Neural cell (in vitro differentiated cells): ENCODE measurements at regions not wholly inside any gene's neighbourhood (a gene's known extent, or its start where the extent isn't known, plus 50 kb on each side); places are given as distances from the start of the nearest gene placed in this dataset.

Experiments
- H2AFZ ChIP-seq: fragments of 200-600, 300-800 bp; sonication (generic), shearing (Covaris generic); 2 replicates; pipeline ENCODE4 v1.6.0; 2014; ENCODE audit warnings: low read depth, mild to moderate bottlenecking, antibody characterized with exemption, low read length, moderate library complexity
- H3F3A ChIP-seq: fragments of 200-600 bp; shearing (Covaris generic); 2 replicates; pipeline ENCODE4 v1.6.1; 2016; ENCODE audit warnings: mild to moderate bottlenecking, moderate library complexity, mixed read lengths, antibody characterized with exemption, low read length; ENCODE audit not compliant: insufficient read depth, poor library complexity, severe bottlenecking
- H3K27ac ChIP-seq: fragments of 200-600, 300-800 bp; sonication (generic), shearing (Covaris generic); 2 replicates; pipeline ENCODE4 v1.5.1; 2014; ENCODE audit warnings: mild to moderate bottlenecking, low read length, moderate library complexity
- H3K27me3 ChIP-seq: fragments of 300-800, 200-600 bp; sonication (generic), shearing (Covaris generic); 2 replicates; pipeline ENCODE4 v1.6.0; 2014; ENCODE audit warnings: mild to moderate bottlenecking, low read depth, low read length, moderate library complexity; ENCODE audit not compliant: insufficient read depth
- H3K36me3 ChIP-seq: fragments of 300-800, 200-600 bp; sonication (generic), shearing (Covaris generic); 2 replicates; pipeline ENCODE4 v1.5.1; 2014; ENCODE audit warnings: mild to moderate bottlenecking, antibody characterized with exemption, low read length, moderate library complexity; ENCODE audit not compliant: insufficient read depth
- H3K4me2 ChIP-seq: fragments of 300-800, 200-600 bp; sonication (generic), shearing (Covaris generic); 2 replicates; pipeline ENCODE4 v1.6.0; 2014; ENCODE audit warnings: mild to moderate bottlenecking, low read length
- H3K4me3 ChIP-seq: fragments of 300-800, 200-600 bp; sonication (generic), shearing (Covaris generic); 2 replicates; pipeline ENCODE4 v1.5.1; 2014; ENCODE audit warnings: mild to moderate bottlenecking, low read length, moderate library complexity
- H3K79me2 ChIP-seq: fragments of 200-600 bp; shearing (Covaris generic); replicated peaks from 2 replicates; pipeline ENCODE4 v1.6.0; 2014; ENCODE audit warnings: mild to moderate bottlenecking, low read length, moderate library complexity; ENCODE audit not compliant: insufficient read depth
- H3K9ac ChIP-seq: fragments of 300-800, 200-600 bp; sonication (generic), shearing (Covaris generic); 2 replicates; pipeline ENCODE4 v1.6.1; 2016; ENCODE audit warnings: mild to moderate bottlenecking, low read length, mixed read lengths
- H3K9me2 ChIP-seq: fragments of 200-600 bp; shearing (Covaris generic); 2 replicates; pipeline ENCODE4 v1.6.1; 2016; ENCODE audit warnings: mild to moderate bottlenecking, low read length, mixed read lengths; ENCODE audit not compliant: insufficient read depth
- H3K9me3 ChIP-seq: fragments of 200-600, 300-800 bp; sonication (generic), shearing (Covaris generic); 2 replicates; pipeline ENCODE4 v1.6.1; 2016; ENCODE audit warnings: mild to moderate bottlenecking, mixed run types, low read length, moderate library complexity, mixed read lengths
- H4K20me1 ChIP-seq: fragments of 200-600 bp; shearing (Covaris generic); 2 replicates; pipeline ENCODE4 v1.6.1; 2016; ENCODE audit warnings: mild to moderate bottlenecking, mixed run types; ENCODE audit not compliant: insufficient read depth
- EP300 ChIP-seq: fragments of 450-650 bp; conservative IDR thresholded peaks from 2 replicates; pipeline ENCODE4 v1.6.1; 2014; ENCODE audit warnings: antibody characterized with exemption, mild to moderate bottlenecking, moderate library complexity; ENCODE audit not compliant: poor library complexity, severe bottlenecking
- EZH2 ChIP-seq: fragments of 200-600, 300-800 bp; shearing (Covaris generic), sonication (generic); IDR thresholded peaks from 2 replicates; pipeline ENCODE4 v1.6.1; 2014; ENCODE audit warnings: antibody characterized with exemption, low read length, borderline replicate concordance, mild to moderate bottlenecking; ENCODE audit not compliant: insufficient read depth, poor library complexity, severe bottlenecking
- MXI1 ChIP-seq: fragments of 450-650 bp; conservative IDR thresholded peaks from 2 replicates; pipeline ENCODE4 v1.6.1; 2014; ENCODE audit warnings: antibody characterized with exemption, mild to moderate bottlenecking; ENCODE audit not compliant: poor library complexity, severe bottlenecking
- POLR2AphosphoS5 ChIP-seq: IDR thresholded peaks from 2 replicates; pipeline ENCODE4 v1.6.1; 2012
- RAD21 ChIP-seq: fragments of 450-650 bp; conservative IDR thresholded peaks from 2 replicates; pipeline ENCODE4 v1.6.1; 2014; ENCODE audit warnings: antibody characterized with exemption, mild to moderate bottlenecking, moderate library complexity
- SMC3 ChIP-seq: fragments of 450-650 bp; conservative IDR thresholded peaks from 2 replicates; pipeline ENCODE4 v1.6.1; 2014; ENCODE audit warnings: antibody characterized with exemption, mild to moderate bottlenecking, moderate library complexity; ENCODE audit not compliant: poor library complexity
- TAF1 ChIP-seq: IDR thresholded peaks from 2 replicates; pipeline ENCODE4 v1.6.1; 2012; ENCODE audit warnings: low read depth
- TF ChIP-seq, protein P1 (sequence below): IDR thresholded peaks from 2 replicates; pipeline ENCODE4 v1.6.1; 2012; ENCODE audit warnings: borderline replicate concordance
- TF ChIP-seq, protein P2 (sequence below): fragments of 450-650 bp; IDR thresholded peaks from 2 replicates; pipeline ENCODE4 v1.5.1; 2014; ENCODE audit warnings: antibody characterized with exemption, mild to moderate bottlenecking, moderate library complexity; ENCODE audit not compliant: poor library complexity, severe bottlenecking

DNA sequence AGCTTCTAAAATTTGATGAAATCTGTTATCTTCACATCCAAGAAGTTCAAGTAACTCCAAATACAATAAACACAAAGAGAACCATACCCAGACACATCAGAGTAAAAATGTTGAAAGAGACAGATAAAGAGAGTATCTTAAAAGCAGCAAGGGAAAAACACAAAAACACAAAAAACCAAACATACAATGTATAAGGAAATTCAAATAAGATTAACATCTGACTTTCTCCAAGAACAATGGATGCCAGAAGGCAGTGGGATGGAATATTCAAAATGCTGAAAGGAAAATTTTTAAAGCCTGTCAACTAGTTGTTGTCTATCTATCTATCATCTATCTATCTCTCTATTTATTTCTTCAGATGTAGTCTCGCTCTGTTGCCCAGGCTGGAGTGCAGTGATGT lies 72.4 kb upstream of the MKLN1 start:
- Histone ChIP-seq H3K27me3 (no peaks in the 10 kb centered on the region), H3K4me2 (no peak overlapping the region), H3K9ac (no peak overlapping the region), H3F3A (no peaks in the 10 kb centered on the region), H3K4me3 (no peak overlapping the region), H3K9me2 (no peaks in the 10 kb centered on the region), H2AFZ (no peak overlapping the region), H3K79me2 (no peaks in the 10 kb centered on the region), H3K27ac (no peak overlapping the region), H3K9me3 (no peaks in the 10 kb centered on the region), H4K20me1 (no peaks in the 10 kb centered on the region), H3K36me3 (no peaks in the 10 kb centered on the region)
- no peak for TF ChIP-seq EP300

DNA sequence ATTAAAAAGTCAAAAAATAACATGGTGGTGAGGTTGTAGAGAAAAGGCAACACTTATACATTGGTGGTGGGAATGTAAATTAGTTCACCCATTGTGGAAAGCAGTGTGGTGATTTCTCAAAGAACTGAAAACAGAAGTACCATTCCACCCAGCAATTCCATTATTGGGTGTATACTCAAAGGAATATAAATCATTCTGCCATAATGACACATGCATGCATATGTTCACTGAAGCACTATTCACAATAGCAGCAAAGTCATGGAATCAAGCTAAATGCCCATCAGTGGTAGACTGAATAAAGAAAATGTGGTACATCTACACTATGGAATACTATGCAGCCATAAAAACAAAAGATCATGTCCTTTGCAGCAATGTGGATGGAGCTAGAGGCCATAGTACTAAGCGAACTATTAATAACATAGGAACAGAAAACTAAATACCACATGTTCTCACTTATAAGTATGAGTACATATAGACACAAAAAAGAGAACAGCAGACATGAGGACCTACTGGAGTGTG lies 66.1 kb upstream of the MKLN1 start:
- Histone ChIP-seq H3K79me2 (no peaks in the 10 kb centered on the region), H3F3A (no peaks in the 10 kb centered on the region), H3K27ac (no peak overlapping the region), H3K9me2 (no peaks in the 10 kb centered on the region), H3K27me3 (no peaks in the 10 kb centered on the region), H3K36me3 (no peaks in the 10 kb centered on the region), H4K20me1 (no peaks in the 10 kb centered on the region), H3K4me3 (no peak overlapping the region), H2AFZ (no peak overlapping the region), H3K4me2 (no peak overlapping the region), H3K9me3 (no peaks in the 10 kb centered on the region), H3K9ac (no peak overlapping the region)
- TF ChIP-seq EP300 (no peak), POLR2AphosphoS5 (no peak), TAF1 (no peak), EZH2 (no peak), MXI1 (no peak), SMC3 (no peak), RAD21 (no peak)
- TF ChIP-seq, protein P1, sequence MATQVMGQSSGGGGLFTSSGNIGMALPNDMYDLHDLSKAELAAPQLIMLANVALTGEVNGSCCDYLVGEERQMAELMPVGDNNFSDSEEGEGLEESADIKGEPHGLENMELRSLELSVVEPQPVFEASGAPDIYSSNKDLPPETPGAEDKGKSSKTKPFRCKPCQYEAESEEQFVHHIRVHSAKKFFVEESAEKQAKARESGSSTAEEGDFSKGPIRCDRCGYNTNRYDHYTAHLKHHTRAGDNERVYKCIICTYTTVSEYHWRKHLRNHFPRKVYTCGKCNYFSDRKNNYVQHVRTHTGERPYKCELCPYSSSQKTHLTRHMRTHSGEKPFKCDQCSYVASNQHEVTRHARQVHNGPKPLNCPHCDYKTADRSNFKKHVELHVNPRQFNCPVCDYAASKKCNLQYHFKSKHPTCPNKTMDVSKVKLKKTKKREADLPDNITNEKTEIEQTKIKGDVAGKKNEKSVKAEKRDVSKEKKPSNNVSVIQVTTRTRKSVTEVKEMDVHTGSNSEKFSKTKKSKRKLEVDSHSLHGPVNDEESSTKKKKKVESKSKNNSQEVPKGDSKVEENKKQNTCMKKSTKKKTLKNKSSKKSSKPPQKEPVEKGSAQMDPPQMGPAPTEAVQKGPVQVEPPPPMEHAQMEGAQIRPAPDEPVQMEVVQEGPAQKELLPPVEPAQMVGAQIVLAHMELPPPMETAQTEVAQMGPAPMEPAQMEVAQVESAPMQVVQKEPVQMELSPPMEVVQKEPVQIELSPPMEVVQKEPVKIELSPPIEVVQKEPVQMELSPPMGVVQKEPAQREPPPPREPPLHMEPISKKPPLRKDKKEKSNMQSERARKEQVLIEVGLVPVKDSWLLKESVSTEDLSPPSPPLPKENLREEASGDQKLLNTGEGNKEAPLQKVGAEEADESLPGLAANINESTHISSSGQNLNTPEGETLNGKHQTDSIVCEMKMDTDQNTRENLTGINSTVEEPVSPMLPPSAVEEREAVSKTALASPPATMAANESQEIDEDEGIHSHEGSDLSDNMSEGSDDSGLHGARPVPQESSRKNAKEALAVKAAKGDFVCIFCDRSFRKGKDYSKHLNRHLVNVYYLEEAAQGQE = no peak
- TF ChIP-seq, protein P2, sequence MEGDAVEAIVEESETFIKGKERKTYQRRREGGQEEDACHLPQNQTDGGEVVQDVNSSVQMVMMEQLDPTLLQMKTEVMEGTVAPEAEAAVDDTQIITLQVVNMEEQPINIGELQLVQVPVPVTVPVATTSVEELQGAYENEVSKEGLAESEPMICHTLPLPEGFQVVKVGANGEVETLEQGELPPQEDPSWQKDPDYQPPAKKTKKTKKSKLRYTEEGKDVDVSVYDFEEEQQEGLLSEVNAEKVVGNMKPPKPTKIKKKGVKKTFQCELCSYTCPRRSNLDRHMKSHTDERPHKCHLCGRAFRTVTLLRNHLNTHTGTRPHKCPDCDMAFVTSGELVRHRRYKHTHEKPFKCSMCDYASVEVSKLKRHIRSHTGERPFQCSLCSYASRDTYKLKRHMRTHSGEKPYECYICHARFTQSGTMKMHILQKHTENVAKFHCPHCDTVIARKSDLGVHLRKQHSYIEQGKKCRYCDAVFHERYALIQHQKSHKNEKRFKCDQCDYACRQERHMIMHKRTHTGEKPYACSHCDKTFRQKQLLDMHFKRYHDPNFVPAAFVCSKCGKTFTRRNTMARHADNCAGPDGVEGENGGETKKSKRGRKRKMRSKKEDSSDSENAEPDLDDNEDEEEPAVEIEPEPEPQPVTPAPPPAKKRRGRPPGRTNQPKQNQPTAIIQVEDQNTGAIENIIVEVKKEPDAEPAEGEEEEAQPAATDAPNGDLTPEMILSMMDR = no peak

DNA sequence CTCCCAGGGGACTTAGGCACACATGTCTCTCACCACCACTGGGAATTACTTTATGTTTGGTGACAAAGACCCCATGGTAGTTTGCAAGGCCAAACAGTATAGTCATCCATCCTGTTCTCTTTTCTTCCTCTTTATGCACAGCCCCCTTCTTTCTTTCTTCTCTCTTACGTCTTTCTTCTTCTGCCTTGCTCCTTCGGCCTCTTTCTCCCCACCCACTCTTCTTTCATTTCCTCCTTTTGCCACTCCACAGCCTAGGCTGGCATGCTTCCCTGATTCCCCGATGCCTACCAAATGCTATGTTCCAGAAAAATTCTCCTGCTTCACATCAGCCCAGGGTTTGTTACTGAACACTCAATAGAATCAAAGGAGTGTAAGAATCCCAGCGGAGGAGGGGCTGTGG lies 62.4 kb upstream of the MKLN1 start:
- Histone ChIP-seq H3K27me3 (no peaks in the 10 kb centered on the region), H3K36me3 (no peaks in the 10 kb centered on the region), H3K27ac (no peak overlapping the region)

More for the DNA sequence above, 62.4 kb upstream of the MKLN1 start:
- no peak overlapping the region for H3K4me2 ChIP-seq
- no peaks in the 10 kb centered on the region for H3K79me2 ChIP-seq
- no peaks in the 10 kb centered on the region for H3K9me3 ChIP-seq
- TF ChIP-seq, protein P2 = no peak
- no peak for TF ChIP-seq TAF1
- TF ChIP-seq, protein P1 = no peak
- TF ChIP-seq RAD21 = no peak
- TF ChIP-seq POLR2AphosphoS5 = no peak
- no peak for TF ChIP-seq SMC3
- TF ChIP-seq MXI1 = no peak
- no peak for TF ChIP-seq EZH2
- H4K20me1 ChIP-seq = no peaks in the 10 kb centered on the region
- H3K4me3 ChIP-seq = no peak overlapping the region
- no peaks in the 10 kb centered on the region for H3K9me2 ChIP-seq
- H3K9ac ChIP-seq = no peak overlapping the region
- no peak overlapping the region for H2AFZ ChIP-seq
- H3F3A ChIP-seq = no peaks in the 10 kb centered on the region
